ENCODE measurements at regions not wholly inside any gene's neighbourhood (a gene's known extent, or its start where the extent isn't known, plus 50 kb on each side); places are given as distances from the start of the nearest gene placed in this dataset.

DNA sequence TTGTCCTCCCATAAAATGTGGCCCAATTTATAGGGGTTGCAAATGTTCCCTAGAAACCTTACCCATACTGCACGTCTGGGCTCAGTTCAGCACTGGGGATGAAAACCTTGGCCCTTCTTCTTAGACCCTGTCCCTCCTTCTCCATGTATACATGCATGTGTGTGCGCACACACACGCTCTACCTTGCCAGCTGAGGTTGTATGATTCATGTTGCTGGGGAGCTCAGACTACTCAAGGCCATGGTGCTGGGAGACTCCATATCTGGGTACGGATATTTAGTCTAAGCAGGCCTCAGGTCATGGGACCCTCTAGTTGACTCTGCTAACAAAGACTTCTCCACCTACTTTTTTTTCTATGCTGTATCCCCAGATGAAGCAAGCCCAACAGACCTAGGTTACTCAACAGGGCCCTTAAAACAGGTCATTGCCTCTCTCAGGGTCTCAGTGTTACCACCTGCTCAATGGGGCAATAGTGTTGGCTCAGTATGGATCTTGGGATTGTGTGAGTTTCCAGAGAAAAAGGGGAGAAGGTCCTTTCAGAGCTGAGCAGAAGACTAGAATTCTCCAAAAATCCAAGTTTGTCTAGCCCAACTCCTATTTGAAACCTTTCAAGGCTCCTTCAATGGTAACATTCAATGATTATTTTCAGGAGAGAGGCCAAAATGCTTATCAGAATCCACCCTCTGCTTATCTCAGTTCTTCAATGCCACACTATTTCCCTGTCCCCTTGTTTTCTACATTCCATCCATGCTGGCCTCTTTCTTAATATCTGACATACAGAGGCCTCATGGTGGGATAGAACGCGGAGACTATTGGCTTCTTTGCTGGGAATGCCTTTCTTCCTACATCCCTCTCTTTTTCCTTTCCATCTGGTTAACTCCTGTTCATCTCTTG, 123.6 kb upstream of the PITX1 start:
- TF ChIP-seq, protein P1, sequence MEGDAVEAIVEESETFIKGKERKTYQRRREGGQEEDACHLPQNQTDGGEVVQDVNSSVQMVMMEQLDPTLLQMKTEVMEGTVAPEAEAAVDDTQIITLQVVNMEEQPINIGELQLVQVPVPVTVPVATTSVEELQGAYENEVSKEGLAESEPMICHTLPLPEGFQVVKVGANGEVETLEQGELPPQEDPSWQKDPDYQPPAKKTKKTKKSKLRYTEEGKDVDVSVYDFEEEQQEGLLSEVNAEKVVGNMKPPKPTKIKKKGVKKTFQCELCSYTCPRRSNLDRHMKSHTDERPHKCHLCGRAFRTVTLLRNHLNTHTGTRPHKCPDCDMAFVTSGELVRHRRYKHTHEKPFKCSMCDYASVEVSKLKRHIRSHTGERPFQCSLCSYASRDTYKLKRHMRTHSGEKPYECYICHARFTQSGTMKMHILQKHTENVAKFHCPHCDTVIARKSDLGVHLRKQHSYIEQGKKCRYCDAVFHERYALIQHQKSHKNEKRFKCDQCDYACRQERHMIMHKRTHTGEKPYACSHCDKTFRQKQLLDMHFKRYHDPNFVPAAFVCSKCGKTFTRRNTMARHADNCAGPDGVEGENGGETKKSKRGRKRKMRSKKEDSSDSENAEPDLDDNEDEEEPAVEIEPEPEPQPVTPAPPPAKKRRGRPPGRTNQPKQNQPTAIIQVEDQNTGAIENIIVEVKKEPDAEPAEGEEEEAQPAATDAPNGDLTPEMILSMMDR (IDR thresholded peaks at IDR 0.05) = no peak
- no peak for TF ChIP-seq EP300 (IDR thresholded peaks at IDR 0.05; ENCODE audit: borderline replicate concordance in 1 of 2, low read depth in 1 of 2, low read length in 1 of 2)
